Stimulated activated CD8-positive, alpha-beta memory T cell treated with anti-CD3 and anti-CD28 coated beads, Interleukin-7, amount 100 ng/mL, for 48 hours (primary cell): ENCODE measurements at regions not wholly inside any gene's neighbourhood (a gene's known extent, or its start where the extent isn't known, plus 50 kb on each side); places are given as distances from the start of the nearest gene placed in this dataset.
"Not testable (repeated sequence)": the region's sequence is repeated elsewhere in the genome, so short reads cannot be mapped to it uniquely, and the experiment has no call there.

Experiments used
- DNase-seq, 2 donors: peaks; one replicate each; pipeline ENCODE4 v3.0.0-alpha.2; 2020; ENCODE audit warnings: low read depth in 1 of 2; ENCODE audit errors: extremely low read depth in 1 of 2

DNA sequence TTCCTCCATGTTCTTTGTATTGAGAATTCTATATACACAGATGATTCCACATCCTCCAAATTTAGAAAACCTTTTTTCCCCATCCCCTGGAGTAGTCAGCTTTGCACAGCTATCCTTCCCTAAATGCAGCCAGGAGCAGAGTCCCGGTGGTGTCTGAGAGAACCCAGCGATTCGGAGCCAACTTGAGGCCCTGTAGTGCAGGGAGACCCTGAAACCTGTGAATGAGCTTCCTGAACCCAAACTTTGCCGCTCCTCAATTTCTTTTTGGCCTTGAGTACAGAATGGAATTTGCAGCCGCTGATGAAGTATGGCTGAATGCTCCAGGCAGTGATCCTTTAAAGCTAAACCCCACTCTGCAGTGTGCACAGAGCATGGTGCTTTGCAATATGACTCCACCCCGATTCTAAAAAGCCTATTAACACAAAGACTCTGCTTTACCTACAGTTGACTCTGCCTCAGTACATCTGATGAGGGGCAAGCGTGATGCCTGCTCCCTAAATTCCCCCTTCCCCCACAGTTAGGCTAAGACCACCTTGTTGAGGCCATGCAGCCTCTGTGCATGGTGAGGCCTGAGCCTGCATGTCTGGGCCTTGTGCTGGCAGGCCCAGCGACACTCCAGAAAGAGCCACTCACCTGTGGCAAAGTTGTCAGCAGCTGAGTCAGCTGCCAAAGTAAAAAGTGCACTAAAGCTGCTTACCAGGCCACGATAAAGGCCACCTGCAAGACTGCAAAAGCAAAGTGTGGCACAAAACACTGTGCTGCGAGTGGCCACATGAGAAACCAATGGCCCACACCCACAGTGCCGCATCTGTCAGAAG lies 82.1 kb downstream of the PLEKHG1 start:
- no peak for DNase-seq

DNA sequence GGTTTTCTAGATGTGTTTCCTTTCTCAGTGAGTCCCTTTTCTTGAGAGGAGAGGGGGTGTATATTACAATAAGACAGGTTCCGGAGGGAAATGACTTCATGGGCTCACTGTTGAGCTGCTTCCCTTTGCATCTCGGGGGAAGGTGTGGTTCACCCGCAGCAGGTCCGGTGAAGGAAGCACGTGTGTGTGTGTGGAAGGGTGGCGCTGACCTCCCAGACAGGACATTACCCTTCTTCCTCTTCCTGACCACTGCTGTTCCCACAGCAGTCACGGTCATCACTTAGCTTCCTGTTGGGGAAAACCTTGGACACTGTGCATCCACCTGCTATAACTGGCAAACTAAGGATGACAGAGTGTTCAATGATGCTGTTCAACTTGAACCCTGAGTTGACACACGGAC lies 83.6 kb downstream of the PLEKHG1 start:
- DNase-seq: no peak

DNA sequence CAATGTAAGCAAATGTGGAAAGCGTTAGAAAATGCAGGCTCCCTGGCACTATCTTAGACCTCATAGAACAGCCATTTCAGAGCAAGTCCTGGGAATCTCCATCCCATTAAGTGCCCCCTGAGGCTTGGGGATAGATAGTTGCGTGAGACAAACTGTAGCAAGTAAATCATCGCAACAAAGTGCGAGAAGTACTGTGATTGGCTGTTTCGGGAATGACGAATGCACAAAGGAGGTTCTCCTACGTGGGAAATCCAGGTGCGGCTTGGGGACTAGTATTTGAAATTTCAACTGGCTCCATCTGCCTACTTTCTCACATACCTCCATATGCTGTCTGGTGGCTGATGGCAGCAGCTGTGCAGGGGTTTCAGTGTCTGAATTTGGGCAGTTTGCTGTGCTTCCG lies 84.5 kb downstream of the PLEKHG1 start:
- DNase-seq: no peak

DNA sequence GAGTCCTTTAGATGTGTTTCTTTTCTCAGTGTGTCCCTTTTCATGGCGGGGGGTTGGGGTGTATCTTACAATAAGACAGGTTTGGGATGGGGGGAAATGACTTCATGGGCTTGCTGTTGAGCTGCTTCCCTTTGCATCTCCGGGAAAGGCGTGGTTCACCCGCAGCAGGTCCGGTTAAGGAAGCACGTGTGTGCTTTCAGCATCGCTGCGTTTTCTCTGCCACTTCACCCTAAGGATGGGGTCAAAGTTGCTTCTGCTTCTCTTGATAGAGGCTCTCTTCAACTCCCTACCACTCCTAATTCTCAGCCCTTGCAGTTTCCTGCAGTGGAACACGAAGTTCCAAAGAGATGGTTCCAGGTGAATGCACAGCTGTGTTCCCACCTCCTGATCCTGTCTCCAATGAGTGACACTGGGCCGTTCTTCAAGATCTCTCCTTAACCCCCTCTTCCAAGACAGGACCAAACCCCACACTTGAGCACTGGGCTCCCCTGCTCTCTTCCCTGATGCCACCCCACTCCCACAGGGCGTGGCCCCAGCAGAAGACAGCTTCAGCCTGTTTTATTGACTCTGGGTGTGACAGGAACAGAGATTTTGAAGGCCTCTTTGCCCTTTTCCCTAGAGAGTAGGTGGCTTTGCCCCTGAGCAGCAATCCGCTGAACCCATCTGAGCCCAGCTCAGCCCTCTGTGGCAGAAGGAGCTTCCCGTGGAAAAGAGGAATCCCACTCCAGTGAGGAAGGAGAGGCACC lies 85.2 kb downstream of the PLEKHG1 start:
- no peak for DNase-seq

DNA sequence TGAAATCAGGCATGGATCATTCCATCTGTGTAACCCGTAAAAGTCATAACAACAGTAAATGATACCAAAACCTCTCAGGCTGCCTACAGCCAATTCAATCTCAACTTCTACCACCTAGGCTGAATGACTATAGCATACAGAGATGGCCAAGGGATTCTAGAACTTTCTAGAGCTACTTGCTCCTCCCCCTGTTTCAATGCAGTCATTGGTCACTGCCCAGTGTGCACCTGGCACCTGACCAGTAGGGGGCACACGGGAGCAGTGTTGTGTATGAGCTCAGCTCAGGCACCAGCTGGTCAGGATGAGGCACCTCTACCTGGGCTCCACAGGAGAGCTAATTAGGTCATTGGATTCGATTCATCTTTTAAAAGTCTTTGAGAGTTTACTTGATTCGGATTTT lies 86.2 kb downstream of the PLEKHG1 start:
- DNase-seq: peak; percentile 28 to 30

DNA sequence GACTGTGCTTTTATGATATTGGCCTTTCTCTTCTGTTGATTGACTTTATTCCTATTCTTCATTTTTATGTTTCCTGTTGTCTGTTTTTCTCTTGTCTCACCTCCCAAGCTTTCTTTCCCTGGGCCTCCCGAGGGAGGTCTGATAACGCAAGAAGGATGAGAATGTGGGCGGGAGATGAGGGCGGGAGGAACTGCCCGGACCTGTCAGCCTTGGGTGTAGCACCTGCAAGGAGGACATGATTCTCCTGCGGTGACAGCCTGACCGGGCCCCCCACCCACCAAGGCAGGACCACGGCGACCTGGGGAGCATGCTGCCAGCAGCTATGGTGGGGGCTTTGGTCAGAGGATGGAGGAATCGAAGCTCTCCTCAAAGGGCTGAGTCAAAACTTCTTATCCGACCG lies 86.9 kb downstream of the PLEKHG1 start:
- no peak for DNase-seq

DNA sequence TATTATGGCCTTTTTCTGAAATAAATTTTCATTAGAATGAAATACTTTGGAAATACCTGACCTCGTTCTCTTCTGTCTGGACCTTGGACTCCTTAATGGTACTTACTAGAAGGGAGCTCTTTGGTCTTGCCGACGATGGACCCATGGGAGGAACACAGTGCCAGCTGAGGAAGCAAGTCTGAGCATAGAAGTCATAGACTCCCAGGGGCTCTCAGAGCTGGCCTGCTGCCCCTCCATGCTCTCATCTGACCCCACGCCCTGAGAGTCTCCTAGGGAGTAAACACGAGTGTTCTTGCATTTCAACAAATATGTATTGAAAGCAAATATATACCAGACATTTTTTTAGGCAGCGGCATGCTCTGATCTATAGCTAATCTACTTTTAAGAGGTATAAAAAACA lies 87.8 kb downstream of the PLEKHG1 start:
- no peak for DNase-seq

DNA sequence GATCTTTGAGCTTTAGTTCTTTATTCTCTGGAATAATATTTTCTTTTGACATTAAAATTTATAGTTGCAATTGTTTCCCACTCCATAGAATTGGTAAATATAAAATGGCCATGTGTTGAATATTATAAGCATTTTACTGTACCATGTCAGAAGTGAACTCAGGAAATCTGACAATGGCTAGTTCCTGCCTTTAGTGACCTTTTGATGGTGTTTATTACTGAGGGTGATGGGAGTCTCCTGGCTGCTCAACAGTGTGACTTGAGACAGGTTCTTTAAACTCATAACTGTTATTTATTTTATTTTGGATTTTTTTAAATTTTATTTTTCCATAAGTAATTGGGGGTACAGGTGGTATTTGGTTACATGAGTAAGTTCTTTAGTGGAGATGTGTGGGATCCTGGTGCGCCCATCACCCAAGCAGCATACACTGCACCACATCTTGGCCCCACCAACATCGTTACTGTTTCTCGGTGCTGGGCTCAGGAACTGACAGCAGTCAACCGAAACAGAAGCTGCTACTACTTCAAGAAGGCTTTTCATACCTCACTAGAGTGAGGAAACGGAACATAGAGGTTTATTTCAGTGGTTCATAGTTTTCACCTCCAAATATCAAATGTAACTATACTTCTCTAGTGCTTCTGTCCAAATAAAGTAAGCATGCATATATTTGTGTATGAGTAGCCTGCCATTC lies 90.4 kb downstream of the PLEKHG1 start:
- no peak for DNase-seq

DNA sequence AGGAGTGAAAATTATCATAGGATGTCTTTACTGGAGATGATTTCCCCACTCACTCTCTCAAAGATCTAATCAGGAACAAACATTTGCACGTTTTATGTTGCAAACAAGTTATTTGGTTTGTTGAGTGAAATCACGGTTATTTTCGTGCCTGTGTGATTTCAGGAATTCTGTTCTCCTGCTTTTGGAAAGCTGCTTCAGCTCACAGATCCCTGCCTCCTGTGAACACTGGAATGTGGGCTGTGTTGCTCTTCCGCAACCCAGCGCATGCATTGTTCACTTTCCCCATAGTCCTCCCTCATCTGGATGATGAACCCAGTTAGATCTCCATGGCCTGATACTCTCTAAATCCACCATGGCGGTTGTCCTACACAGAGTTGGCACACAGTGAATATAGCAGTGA lies 91.0 kb downstream of the PLEKHG1 start:
- no peak for DNase-seq

DNA sequence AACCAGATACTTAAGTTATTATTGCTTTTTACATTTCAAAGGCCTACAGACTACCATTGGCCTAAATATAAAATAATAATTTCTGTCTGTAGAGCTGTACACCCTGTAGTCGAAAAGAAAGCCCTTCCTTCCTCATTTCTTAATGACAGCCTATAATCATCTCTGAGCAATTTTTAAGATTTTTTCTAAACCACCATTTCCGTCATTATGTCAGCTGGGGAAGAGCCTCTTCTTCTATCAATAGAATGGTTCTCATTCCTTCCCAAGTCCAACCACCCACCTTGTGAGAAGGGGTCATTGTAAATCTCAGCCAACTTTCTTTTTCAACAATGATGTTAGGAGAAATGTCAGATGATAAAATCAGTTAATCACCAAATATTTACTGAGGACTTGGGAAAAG lies 91.8 kb downstream of the PLEKHG1 start:
- no peak for DNase-seq

DNA sequence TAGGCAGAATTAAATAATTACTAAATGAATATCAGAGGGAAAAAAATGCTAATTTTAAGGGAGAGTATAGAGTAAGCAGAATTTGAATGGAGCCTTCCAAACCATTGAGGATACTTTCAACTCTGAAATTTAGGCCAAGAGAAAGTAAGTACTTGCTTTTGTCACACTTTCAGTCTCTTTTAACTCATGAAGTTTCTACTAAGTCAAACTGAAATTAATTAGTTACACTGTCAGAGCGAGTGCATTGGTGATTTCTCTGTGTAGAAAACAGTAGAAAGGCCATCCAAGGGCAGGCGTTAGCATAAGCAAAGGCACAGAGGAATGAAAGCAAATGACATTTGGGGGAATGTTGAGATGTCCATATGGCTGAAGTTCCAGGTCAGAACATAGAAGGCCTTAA lies 92.9 kb downstream of the PLEKHG1 start:
- no peak for DNase-seq

DNA sequence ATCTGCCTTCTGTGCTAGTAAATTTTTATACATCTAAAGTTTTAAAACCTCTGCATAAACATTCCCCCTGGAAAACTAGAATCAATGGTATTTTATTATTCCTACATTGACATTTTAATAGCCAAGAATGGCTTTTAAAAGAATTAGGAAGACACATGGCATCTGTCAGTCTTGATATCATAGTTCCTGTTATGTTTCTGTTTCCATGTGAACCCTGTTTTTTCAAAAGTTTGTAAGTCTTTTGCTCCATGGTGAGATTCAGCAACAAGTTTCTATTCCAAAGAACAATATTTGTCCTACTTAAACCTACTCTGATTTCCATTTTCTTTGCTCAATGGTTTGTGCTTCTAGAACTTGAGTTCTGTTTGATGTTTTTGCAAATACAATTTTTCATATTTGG lies 95.2 kb downstream of the PLEKHG1 start:
- DNase-seq: no peak

DNA sequence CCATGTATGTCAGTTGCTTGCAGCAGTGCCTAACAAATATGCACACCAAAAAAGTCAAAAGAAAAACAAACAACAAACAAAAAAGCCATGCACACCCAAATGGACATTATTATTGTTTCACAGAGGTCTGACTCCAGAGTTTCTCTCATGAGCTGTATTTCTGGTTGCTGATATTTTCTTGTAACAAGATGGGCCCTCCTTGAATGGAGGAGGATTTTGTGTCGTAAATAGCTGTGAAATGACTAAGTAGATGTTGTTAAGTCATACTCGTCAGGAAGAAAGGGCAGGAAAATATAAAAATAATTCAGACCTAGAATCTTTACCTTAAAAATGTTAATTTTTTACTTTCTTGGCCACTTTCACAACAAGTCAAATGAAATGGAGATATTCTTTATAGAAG lies 96.0 kb downstream of the PLEKHG1 start:
- DNase-seq: no peak

DNA sequence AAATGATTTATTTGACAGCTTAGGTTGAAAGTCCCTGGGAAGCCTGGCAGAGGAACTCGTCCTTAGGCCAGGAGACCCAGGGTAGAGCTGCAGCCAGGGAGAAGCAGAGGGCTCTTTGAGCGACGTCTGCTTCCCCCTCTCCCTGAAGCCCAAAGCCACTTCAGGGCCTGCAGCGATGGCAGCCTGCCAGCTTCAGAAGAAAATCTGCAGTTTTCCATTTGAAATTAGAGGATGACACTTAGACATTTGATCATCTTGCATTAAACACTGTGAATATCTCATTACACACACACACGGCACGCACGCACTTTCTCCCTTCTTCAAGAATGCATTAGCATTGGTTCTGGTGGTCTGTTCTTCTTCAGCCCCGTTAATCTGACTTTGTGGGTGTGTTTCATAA lies 96.5 kb downstream of the PLEKHG1 start:
- no peak for DNase-seq

DNA sequence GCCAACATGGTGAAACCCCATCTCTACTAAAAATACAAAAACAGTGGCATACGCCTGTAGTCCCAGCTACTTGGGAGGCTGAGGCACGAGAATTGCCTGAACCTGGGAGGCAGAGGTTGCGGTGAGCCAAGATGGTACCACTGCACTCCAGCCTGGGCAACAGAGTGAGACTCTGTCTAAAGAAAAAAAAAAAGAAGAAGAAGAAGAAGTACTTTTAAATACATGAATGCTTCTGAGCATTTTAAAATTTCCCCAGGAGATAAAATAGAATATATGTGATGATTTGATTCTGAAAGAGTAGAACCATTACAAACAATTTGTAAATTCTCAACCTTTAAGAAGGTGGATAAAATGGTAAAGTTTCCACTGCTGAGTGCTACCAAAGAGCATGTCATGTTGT lies 97.2 kb downstream of the PLEKHG1 start:
- DNase-seq: not testable (repeated sequence)

DNA sequence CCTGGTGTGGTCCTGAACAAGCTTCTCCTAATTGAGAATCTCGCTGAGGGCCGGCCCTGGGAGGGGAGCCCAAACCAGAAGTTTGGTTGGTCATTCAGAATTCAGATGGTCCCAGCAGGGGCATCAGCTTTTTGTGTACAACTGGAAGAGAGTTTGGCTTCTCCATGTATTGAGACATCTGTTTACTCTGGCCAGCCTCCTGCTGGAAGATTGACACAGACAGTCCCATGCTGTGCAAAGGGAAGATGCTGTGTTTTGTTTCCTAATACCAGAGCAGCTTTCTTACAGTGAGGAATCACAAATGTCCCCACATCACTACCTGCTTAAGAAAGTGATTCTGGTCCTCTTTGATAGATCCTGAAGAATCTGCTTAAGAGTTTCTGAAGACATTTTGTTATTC lies 97.8 kb downstream of the PLEKHG1 start:
- no peak for DNase-seq

DNA sequence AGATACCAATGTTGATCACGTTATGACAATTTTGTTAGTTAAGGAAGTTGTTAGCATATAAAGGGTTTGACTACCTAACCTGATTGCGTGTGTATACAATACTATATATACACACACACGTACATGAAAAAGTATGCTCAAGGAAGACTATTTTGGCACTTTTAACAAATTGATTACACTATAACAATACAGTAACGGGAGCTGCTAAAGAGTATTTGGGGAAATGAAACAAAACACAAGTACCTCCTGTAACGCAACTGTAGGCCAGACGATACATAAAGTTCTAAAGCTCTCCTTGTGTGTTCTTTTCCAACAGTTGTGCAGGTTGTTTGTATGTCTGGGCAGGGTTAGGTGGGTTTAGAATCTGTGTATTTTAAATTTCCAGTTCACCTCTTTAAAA lies 98.7 kb downstream of the PLEKHG1 start:
- no peak for DNase-seq

DNA sequence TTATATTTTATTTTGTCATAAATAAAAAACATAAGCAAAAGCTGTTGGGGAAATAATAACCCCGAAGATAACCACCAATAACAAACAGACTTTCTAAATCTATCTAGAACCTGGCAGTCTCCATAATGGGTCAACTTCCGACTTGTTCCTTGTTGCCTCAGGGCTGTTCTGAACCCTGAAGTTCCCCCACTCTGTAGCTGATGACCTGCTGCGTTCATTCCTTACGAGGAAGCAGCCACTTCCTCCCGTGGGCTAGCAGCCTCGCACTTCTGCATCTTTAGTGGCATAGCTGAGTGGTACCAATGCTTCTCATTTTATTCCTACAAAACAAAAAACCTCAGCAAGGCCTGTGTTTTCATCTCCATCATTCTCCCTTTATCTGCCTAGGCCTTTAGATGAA lies 103.0 kb downstream of the PLEKHG1 start:
- DNase-seq: no peak

DNA sequence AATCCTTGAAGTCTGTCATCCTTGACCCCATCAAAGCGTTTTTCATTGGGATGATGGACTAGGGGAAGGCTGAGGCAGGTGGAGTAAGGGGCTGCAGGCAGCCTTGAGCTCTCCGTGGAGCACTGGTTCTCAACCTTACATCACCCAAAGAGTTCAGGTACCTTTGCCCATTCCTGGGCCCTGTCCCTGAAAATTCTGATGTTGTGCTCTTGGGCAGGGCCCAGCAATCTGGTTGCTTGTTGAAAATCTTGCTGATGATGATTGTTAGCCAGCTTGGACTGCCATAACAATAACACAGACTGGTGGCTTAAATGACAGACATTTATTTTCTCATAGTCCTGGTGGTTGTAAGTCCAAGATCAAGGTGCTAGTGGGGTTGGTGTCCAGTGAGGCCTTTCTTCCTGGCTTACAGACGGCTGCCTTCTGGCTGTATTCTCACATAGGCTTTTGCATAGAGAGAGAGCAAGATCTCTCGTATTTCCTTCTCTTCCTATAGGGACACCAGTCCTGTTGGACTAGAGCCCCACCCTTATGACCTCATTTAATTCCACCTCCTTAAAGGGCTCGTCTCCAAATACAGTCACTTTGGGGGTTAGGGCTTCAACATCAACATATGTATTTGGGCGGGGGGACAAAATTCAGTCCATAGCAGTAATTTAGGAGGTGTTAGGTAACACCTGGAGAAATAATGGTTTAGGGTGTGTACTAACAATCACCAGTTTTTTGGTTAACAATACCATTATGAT lies 104.9 kb downstream of the PLEKHG1 start:
- DNase-seq: no peak

DNA sequence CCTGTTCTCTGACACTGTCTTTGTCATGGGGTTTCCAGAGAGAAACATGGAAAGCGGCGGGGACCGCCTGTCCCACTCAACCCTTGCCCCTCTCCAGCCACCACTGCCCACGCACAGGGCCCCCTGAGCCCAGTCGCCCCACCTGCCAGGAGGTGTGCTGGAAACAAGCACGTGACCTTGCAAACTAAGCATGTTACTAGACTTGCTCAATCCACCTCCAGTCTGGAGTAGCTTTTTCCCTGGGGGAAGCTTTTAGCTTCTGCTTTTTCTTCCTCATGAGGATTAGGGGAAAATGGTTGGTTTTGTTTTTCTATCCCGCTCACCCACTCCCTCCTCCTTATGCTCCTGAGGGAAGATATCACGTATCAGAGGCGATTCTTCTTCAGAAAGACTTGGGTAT lies 105.7 kb downstream of the PLEKHG1 start:
- no peak for DNase-seq

DNA sequence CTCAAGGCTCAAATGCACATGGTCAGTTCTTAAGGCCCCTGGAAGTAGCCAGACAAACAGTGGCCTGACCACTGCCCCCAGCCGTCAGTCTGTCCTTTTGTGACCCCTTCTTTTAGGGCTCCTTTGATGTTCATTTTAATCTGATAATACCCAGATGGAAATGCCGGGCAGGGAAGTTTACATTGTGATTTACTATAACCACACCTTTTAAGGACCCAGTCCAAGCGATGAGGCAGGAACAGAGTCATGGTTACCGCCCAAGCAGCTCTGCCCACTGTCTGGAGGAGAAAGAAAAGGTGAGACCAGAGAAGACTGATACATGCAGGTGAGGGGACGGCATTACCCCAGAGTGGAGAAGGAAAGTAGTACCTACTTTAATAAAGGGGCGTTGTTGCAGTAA lies 110.6 kb downstream of the PLEKHG1 start:
- DNase-seq: no peak
